ENCODE measurements at regions not wholly inside any gene's neighbourhood (a gene's known extent, or its start where the extent isn't known, plus 50 kb on each side); places are given as distances from the start of the nearest gene placed in this dataset.
A peak's percentile ranks its signal among the peaks of the same experiment; 100 is the strongest.

- TF ChIP-seq USF2 (IDR thresholded peaks at IDR 0.05), result no peak
- TF ChIP-seq NPAS2 (CRISPR knock-in tag; IDR thresholded peaks at IDR 0.05; ENCODE audit: borderline replicate concordance), result no peak
- TF ChIP-seq PHF8 (IDR thresholded peaks at IDR 0.05; ENCODE audit: borderline replicate concordance, low read depth), result no peak
- TF ChIP-seq ATOH8 (CRISPR knock-in tag; IDR thresholded peaks at IDR 0.05; ENCODE audit: low read depth), result no peak
Observed at GRCh38 chr10:108975459-108976058, 947.8 kb downstream of the XPNPEP1 start (continued).

GRCh38 chr10:108970016-108970415 lies 953.3 kb downstream of the XPNPEP1 start:
- peak; percentile 77 for TF ChIP-seq REST (IDR thresholded peaks at IDR 0.05)
- TF ChIP-seq TP53 (CRISPR knock-in tag; IDR thresholded peaks at IDR 0.05), result no peak
- ChIA-PET CTCF (no interaction called here), POLR2A (no interaction called here)
- no peaks in the 10 kb centered on the region for H3K4me1 ChIP-seq
- H3K27ac ChIP-seq, result no peak overlapping the region
- no peak overlapping the region for H3K4me2 ChIP-seq
- H3K4me3 ChIP-seq, result no peak overlapping the region
- DNase-seq (ENCODE audit: low read depth in 1 of 2, low spot score in 1 of 2) (peak in 1 of 2 experiments; percentile 2), FAIRE-seq (no peak), ATAC-seq (no peak)
- no peaks in the 10 kb centered on the region for H3K9me3 ChIP-seq
- 3% methylated on average over 1 of the region's 1 CpG for WGBS (ENCODE audit: missing lambda C conversion rate)

- DNase-seq (ENCODE audit: low read depth in 1 of 2, low spot score in 1 of 2) (no peak), ATAC-seq (no peak), FAIRE-seq (no peak)
- ChIA-PET POLR2A (no interaction called here), CTCF (no interaction called here)
- TF ChIP-seq REST (IDR thresholded peaks at IDR 0.05) (no peak), MAZ (IDR thresholded peaks at IDR 0.05; ENCODE audit: borderline replicate concordance, low read depth, low read length) (no peak), HMGXB4 (CRISPR knock-in tag; IDR thresholded peaks at IDR 0.05; ENCODE audit: borderline replicate concordance) (no peak), GATA3 (IDR thresholded peaks at IDR 0.05; ENCODE audit: borderline replicate concordance) (no peak), MAX (IDR thresholded peaks at IDR 0.05) (no peak), POLR2A (IDR thresholded peaks at IDR 0.05; ENCODE audit: low read length) (no peak), EHMT2 (IDR thresholded peaks at IDR 0.05; ENCODE audit: low read depth) (no peak)
- 0% methylated on average over 1 of the region's 1 CpG for WGBS (ENCODE audit: missing lambda C conversion rate)
- Histone ChIP-seq H3K27ac (no peak overlapping the region), H3K4me2 (no peak overlapping the region), H3K4me3 (no peak overlapping the region), H3K9me3 (no peaks in the 10 kb centered on the region), H3K4me1 (no peaks in the 10 kb centered on the region)
Observed at GRCh38 chr10:108966411-108966810, 956.9 kb downstream of the XPNPEP1 start.
